CD4-positive, alpha-beta T cell (primary cell): ENCODE measurements at regions not wholly inside any gene's neighbourhood (a gene's known extent, or its start where the extent isn't known, plus 50 kb on each side); places are given as distances from the start of the nearest gene placed in this dataset.

Experiments used
- ATAC-seq: fragments of 200-7000 bp; cut with Tn5 transposase; one replicate; pipeline ENCODE4 v1.10.0; 2022; ENCODE audit warnings: mild to moderate bottlenecking; ENCODE audit not compliant: poor library complexity
- CTCF ChIA-PET: fragments of 350-600 bp; sonication (Branson Sonifier 250); formaldehyde crosslinking; loops from one replicate; lab custom pipeline; 2021; ENCODE audit warnings: antibody characterized with exemption, inconsistent platforms; lab: Charles Lee
- POLR2A ChIA-PET: fragments of 350-600 bp; sonication (Branson Sonifier 250); formaldehyde crosslinking; loops from one replicate; lab custom pipeline; 2021; ENCODE audit warnings: antibody characterized with exemption, inconsistent platforms; lab: Charles Lee
- DNase-seq, 14 experiments: peaks; one replicate each; pipeline ENCODE4 v3.0.0-alpha.2; 2013 to 2020; ENCODE audit warnings: mixed read lengths in 2 of 14
- H3K27ac ChIP-seq, 2 donors: one replicate each; pipeline versions ENCODE4 v1.5.1 to v1.7.0; 2013; ENCODE audit warnings: low read length in 2 of 2, low read depth in 1 of 2, mild to moderate bottlenecking in 1 of 2
- H3K27me3 ChIP-seq, 2 experiments: 1 replicate in 1 of 2; 2 replicates in 1 of 2; pipeline versions ENCODE4 v1.6.1 to v1.7.0; 2013; ENCODE audit warnings: low read length in 2 of 2, control low read depth in 1 of 2, mild to moderate bottlenecking in 1 of 2, moderate library complexity in 1 of 2; ENCODE audit not compliant: insufficient read depth in 2 of 2, control insufficient read depth in 1 of 2
- H3K36me3 ChIP-seq: one replicate; pipeline ENCODE4 v1.6.1; 2013; ENCODE audit warnings: low read length, control low read depth; ENCODE audit not compliant: insufficient read depth
- H3K4me1 ChIP-seq: one replicate; pipeline ENCODE4 v1.6.1; 2013; ENCODE audit warnings: low read length, control low read depth; ENCODE audit not compliant: insufficient read depth
- H3K4me3 ChIP-seq: one replicate; pipeline ENCODE4 v1.5.1; 2013; ENCODE audit warnings: mild to moderate bottlenecking, low read length, moderate library complexity
- H3K9me3 ChIP-seq, 2 experiments: 1 replicate in 1 of 2; 2 replicates in 1 of 2; pipeline versions ENCODE4 v1.6.1 to v1.7.0; 2013; ENCODE audit warnings: low read length in 2 of 2, mild to moderate bottlenecking in 2 of 2, control low read depth in 1 of 2, moderate library complexity in 1 of 2; ENCODE audit not compliant: control insufficient read depth in 1 of 2, insufficient read depth in 1 of 2
- H3K27ac Mint-ChIP-seq: one replicate; pipeline ENCODE4 v1.8.0; 2020; ENCODE audit warnings: mixed read lengths
- H3K27me3 Mint-ChIP-seq: one replicate; pipeline ENCODE4 v1.8.0; 2021; ENCODE audit warnings: mixed read lengths
- H3K36me3 Mint-ChIP-seq: one replicate; pipeline ENCODE4 v1.8.0; 2021; ENCODE audit warnings: low read depth, mixed read lengths
- H3K4me1 Mint-ChIP-seq: one replicate; pipeline ENCODE4 v1.8.0; 2021; ENCODE audit warnings: low read depth, mixed read lengths
- H3K4me3 Mint-ChIP-seq: one replicate; pipeline ENCODE4 v1.8.0; 2020; ENCODE audit warnings: mild to moderate bottlenecking, mixed read lengths
- H3K9me3 Mint-ChIP-seq: one replicate; pipeline ENCODE4 v1.8.0; 2020; ENCODE audit warnings: mixed read lengths
- intact Hi-C, 2 experiments: fragments of 100-400 bp; cut with DNase I in 1 of 2; cut with micrococcal nuclease in 1 of 2; formaldehyde crosslinking; loops; one replicate each; pipeline versions ENCODE4 v1.15.1 to v1.9.0; 2023 to 2025; cut with DNase I, micrococcal nuclease
- TF ChIP-seq, protein P1 (sequence below): fragments of 200-600 bp; IDR thresholded peaks from one replicate; pipeline ENCODE4 v1.8.0; 2022; ENCODE audit warnings: antibody characterized with exemption, mild to moderate bottlenecking

DNA sequence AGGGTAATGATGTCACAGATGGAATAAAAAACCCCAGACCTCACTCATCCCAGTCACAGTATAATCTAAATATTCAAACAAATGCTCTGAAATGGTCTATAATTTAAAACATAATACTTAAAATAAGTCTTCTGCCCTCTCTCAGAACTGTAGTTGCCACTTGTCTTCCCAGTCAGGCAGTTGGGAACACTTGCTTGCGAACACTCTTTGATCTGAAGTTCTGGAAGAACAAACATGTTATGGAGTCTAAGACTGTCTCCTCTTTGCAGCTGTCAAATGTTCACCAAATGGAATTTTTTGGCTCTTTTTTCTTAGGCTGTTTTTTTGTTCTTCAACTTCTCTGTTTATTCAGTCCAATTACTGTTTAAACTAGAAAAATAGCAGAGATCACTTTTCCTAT is 711.1 kb upstream of the GOLIM4 start:
- H3K36me3 ChIP-seq = no peaks in the 10 kb centered on the region
- no peaks in the 10 kb centered on the region for H3K27me3 ChIP-seq
- Mint-ChIP-seq H3K4me3 (no peak overlapping the region), H3K36me3 (no peaks in the 10 kb centered on the region), H3K27me3 (no peaks in the 10 kb centered on the region), H3K9me3 (no peaks in the 10 kb centered on the region), H3K27ac (no peak overlapping the region), H3K4me1 (no peaks in the 10 kb centered on the region)
- intact Hi-C loops = no loop called here
- CTCF ChIA-PET = no interaction called here
- H3K4me1 ChIP-seq = no peaks in the 10 kb centered on the region
- H3K9me3 ChIP-seq = no peaks in the 10 kb centered on the region
- TF ChIP-seq, protein P1, sequence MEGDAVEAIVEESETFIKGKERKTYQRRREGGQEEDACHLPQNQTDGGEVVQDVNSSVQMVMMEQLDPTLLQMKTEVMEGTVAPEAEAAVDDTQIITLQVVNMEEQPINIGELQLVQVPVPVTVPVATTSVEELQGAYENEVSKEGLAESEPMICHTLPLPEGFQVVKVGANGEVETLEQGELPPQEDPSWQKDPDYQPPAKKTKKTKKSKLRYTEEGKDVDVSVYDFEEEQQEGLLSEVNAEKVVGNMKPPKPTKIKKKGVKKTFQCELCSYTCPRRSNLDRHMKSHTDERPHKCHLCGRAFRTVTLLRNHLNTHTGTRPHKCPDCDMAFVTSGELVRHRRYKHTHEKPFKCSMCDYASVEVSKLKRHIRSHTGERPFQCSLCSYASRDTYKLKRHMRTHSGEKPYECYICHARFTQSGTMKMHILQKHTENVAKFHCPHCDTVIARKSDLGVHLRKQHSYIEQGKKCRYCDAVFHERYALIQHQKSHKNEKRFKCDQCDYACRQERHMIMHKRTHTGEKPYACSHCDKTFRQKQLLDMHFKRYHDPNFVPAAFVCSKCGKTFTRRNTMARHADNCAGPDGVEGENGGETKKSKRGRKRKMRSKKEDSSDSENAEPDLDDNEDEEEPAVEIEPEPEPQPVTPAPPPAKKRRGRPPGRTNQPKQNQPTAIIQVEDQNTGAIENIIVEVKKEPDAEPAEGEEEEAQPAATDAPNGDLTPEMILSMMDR = no peak
- ATAC-seq (no peak), DNase-seq (no peak)
- H3K4me3 ChIP-seq = no peak overlapping the region
- POLR2A ChIA-PET = no interaction called here
- no peak overlapping the region for H3K27ac ChIP-seq

DNA sequence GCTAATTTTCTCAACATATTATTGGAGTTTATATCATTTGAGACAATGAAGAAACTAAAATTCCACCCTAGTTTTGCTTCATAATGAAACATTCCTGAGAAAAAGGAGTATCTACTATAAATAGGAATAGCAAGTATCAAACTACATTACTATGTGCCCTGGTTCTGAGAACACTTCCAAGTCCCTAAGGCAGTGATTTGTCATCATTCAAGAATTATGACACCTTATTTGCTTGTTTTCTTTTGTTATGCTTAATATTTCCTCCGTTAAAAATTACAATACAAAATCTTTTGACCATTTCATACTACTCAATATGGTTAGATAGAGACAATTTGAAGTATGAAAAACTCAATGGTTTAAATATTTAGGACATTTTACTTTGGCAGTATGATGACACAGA is 707.8 kb upstream of the GOLIM4 start:
- Histone ChIP-seq H3K27me3 (no peaks in the 10 kb centered on the region), H3K9me3 (no peaks in the 10 kb centered on the region), H3K27ac (no peak overlapping the region), H3K36me3 (no peaks in the 10 kb centered on the region), H3K4me1 (no peaks in the 10 kb centered on the region), H3K4me3 (no peak overlapping the region)
- TF ChIP-seq, protein P1 = no peak
- intact Hi-C loops = no loop called here
- Mint-ChIP-seq H3K4me3 (no peak overlapping the region), H3K27me3 (no peaks in the 10 kb centered on the region), H3K27ac (no peak overlapping the region), H3K4me1 (no peaks in the 10 kb centered on the region), H3K9me3 (no peaks in the 10 kb centered on the region), H3K36me3 (no peaks in the 10 kb centered on the region)
- ChIA-PET POLR2A (no interaction called here), CTCF (no interaction called here)
- ATAC-seq (no peak), DNase-seq (no peak)

DNA sequence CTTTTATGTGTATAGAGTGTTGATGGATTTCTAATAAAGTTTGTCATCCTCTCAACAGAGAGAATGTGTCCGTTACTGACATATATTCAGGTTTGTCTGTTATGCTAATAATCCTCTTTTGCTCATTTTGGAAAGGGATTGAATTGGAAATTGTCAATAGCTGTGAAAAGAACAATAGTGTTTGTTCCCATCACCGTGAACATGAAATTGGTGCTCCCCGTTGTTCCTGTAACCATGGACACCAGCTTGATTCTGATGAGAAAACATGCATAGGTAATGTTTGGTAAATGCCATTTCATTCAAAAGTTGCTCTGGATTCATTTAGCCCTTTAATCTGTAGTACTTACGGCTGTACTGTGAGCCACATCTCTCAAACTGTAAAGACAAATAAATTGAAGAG is 707.0 kb upstream of the GOLIM4 start:
- ATAC-seq (no peak), DNase-seq (no peak)
- Histone ChIP-seq H3K9me3 (no peaks in the 10 kb centered on the region), H3K36me3 (no peaks in the 10 kb centered on the region), H3K4me1 (no peaks in the 10 kb centered on the region), H3K4me3 (no peak overlapping the region), H3K27me3 (no peaks in the 10 kb centered on the region), H3K27ac (no peak overlapping the region)
- ChIA-PET POLR2A (no interaction called here), CTCF (no interaction called here)
- TF ChIP-seq, protein P1 = no peak
- Mint-ChIP-seq H3K36me3 (no peaks in the 10 kb centered on the region), H3K4me1 (no peaks in the 10 kb centered on the region), H3K9me3 (no peaks in the 10 kb centered on the region), H3K4me3 (no peak overlapping the region), H3K27me3 (no peaks in the 10 kb centered on the region), H3K27ac (no peak overlapping the region)
- intact Hi-C loops = no loop called here
